ENCODE measurements at regions not wholly inside any gene's neighbourhood (a gene's known extent, or its start where the extent isn't known, plus 50 kb on each side); places are given as distances from the start of the nearest gene placed in this dataset.

- Histone ChIP-seq H3K4me2 (ENCODE audit: low read length) (no peak overlapping the region), H3K36me3 (ENCODE audit: insufficient read depth, low read length) (no peaks in the 10 kb centered on the region), H3K4me1 (ENCODE audit: insufficient read depth, low read length, poor library complexity, severe bottlenecking) (no peaks in the 10 kb centered on the region), H2AFZ (ENCODE audit: low read length) (no peak overlapping the region), H4K20me1 (ENCODE audit: insufficient read depth, low read length) (no peaks in the 10 kb centered on the region), H3K9me3 (ENCODE audit: low read length) (no peaks in the 10 kb centered on the region), H3K4me3 (ENCODE audit: low read depth, low read length, poor library complexity, severe bottlenecking) (no peak overlapping the region), H3K9me2 (ENCODE audit: insufficient read depth, low read length) (no peaks in the 10 kb centered on the region), H3K27ac (ENCODE audit: low read depth, low read length, poor library complexity, severe bottlenecking) (no peak overlapping the region), H3K79me2 (ENCODE audit: insufficient read depth, low read depth, low read length) (no peaks in the 10 kb centered on the region)
- no TSS peak for BruUV-seq (replicated peaks)
- intact Hi-C loops (cut with micrococcal nuclease; ENCODE audit: unreplicated experiment): no loop called here
- POLR2A ChIA-PET: no interaction called here
- no peak for DNase-seq (ENCODE audit: low spot score)
- CTCF ChIA-PET (ENCODE audit: unreplicated experiment): no interaction called here
- TF ChIP-seq CTCF (conservative IDR thresholded peaks at IDR 0.05; ENCODE audit: low read length) (no peak), EZH2phosphoT487 (IDR thresholded peaks at IDR 0.05; ENCODE audit: borderline replicate concordance, low read depth, low read length) (no peak)
Observed at GRCh38 chr11:105469931-105470330, 139.9 kb upstream of the GRIA4 start.

- H3K4me2 ChIP-seq (ENCODE audit: low read length): no peak overlapping the region
- BruUV-seq (replicated peaks): no TSS peak
- H3K4me3 ChIP-seq (ENCODE audit: low read depth, low read length, poor library complexity, severe bottlenecking): no peak overlapping the region
- H4K20me1 ChIP-seq (ENCODE audit: insufficient read depth, low read length): no peaks in the 10 kb centered on the region
- no peak for DNase-seq (ENCODE audit: low spot score)
- intact Hi-C loops (cut with micrococcal nuclease; ENCODE audit: unreplicated experiment): no loop called here
- no peaks in the 10 kb centered on the region for H3K79me2 ChIP-seq (ENCODE audit: insufficient read depth, low read depth, low read length)
- no peaks in the 10 kb centered on the region for H3K36me3 ChIP-seq (ENCODE audit: insufficient read depth, low read length)
- CTCF ChIA-PET (ENCODE audit: unreplicated experiment): no interaction called here
- no peaks in the 10 kb centered on the region for H3K4me1 ChIP-seq (ENCODE audit: insufficient read depth, low read length, poor library complexity, severe bottlenecking)
- H3K27ac ChIP-seq (ENCODE audit: low read depth, low read length, poor library complexity, severe bottlenecking): no peak overlapping the region
- no peaks in the 10 kb centered on the region for H3K9me3 ChIP-seq (ENCODE audit: low read length)
- POLR2A ChIA-PET: no interaction called here
- no peaks in the 10 kb centered on the region for H3K9me2 ChIP-seq (ENCODE audit: insufficient read depth, low read length)
- TF ChIP-seq CTCF (conservative IDR thresholded peaks at IDR 0.05; ENCODE audit: low read length) (no peak), EZH2phosphoT487 (IDR thresholded peaks at IDR 0.05; ENCODE audit: borderline replicate concordance, low read depth, low read length) (no peak)
- no peak overlapping the region for H2AFZ ChIP-seq (ENCODE audit: low read length)
Observed at GRCh38 chr11:105468154-105468553, 141.7 kb upstream of the GRIA4 start.

GRCh38 chr11:105466582-105467228 is 143.2 kb upstream of the GRIA4 start:
- intact Hi-C loops (cut with micrococcal nuclease; ENCODE audit: unreplicated experiment): no loop called here
- no peaks in the 10 kb centered on the region for H4K20me1 ChIP-seq (ENCODE audit: insufficient read depth, low read length)
- POLR2A ChIA-PET: interaction anchor here (1.0 to 1.1 kb wide), 2 partner anchors 16 to 74 kb away, joined by 3 read pairs; no protein-coding TSS in a partner anchor
- H3K4me3 ChIP-seq (ENCODE audit: low read depth, low read length, poor library complexity, severe bottlenecking): no peak overlapping the region
- H3K9me2 ChIP-seq (ENCODE audit: insufficient read depth, low read length): no peaks in the 10 kb centered on the region
- H2AFZ ChIP-seq (ENCODE audit: low read length): no peak overlapping the region
- no TSS peak for BruUV-seq (replicated peaks)
- no peaks in the 10 kb centered on the region for H3K9me3 ChIP-seq (ENCODE audit: low read length)
- H3K4me1 ChIP-seq (ENCODE audit: insufficient read depth, low read length, poor library complexity, severe bottlenecking): no peaks in the 10 kb centered on the region
- CTCF ChIA-PET (ENCODE audit: unreplicated experiment): no interaction called here
- no peaks in the 10 kb centered on the region for H3K36me3 ChIP-seq (ENCODE audit: insufficient read depth, low read length)
- no peak overlapping the region for H3K4me2 ChIP-seq (ENCODE audit: low read length)
- H3K27ac ChIP-seq (ENCODE audit: low read depth, low read length, poor library complexity, severe bottlenecking): no peak overlapping the region
- no peak for DNase-seq (ENCODE audit: low spot score)
- no peaks in the 10 kb centered on the region for H3K79me2 ChIP-seq (ENCODE audit: insufficient read depth, low read depth, low read length)
- no peak for TF ChIP-seq EZH2phosphoT487 (IDR thresholded peaks at IDR 0.05; ENCODE audit: borderline replicate concordance, low read depth, low read length)
- TF ChIP-seq CTCF (conservative IDR thresholded peaks at IDR 0.05; ENCODE audit: low read length): no peak

All from OCI-LY7 (cell line).